AG04450 (cell line): ENCODE measurements at regions not wholly inside any gene's neighbourhood (a gene's known extent, or its start where the extent isn't known, plus 50 kb on each side); places are given as distances from the start of the nearest gene placed in this dataset.

ENCODE experiments used
- CTCF ChIA-PET: fragments of 300-600, 350-600 bp; formaldehyde crosslinking; extraction: SDS; loops from one replicate; lab custom pipeline; 2022; ENCODE audit warnings: antibody characterized with exemption, inconsistent platforms; lab: Charles Lee
- POLR2A ChIA-PET: fragments of 350-600 bp; formaldehyde crosslinking; extraction: SDS; loops from one replicate; lab custom pipeline; 2021; ENCODE audit warnings: antibody characterized with exemption, inconsistent platforms; lab: Yijun Ruan, JAX
- DNase-seq: peaks from one replicate; pipeline ENCODE4 v3.0.0-alpha.2; 2011; ENCODE audit warnings: low read depth, low spot score
- H3K27ac ChIP-seq: one replicate; pipeline ENCODE4 v1.5.1; 2012; ENCODE audit warnings: low read depth, low read length, control low read depth
- H3K27me3 ChIP-seq: one replicate; pipeline ENCODE4 v1.6.0; 2012; ENCODE audit warnings: low read length; ENCODE audit not compliant: control insufficient read depth, insufficient read depth
- H3K4me3 ChIP-seq: 2 replicates; pipeline ENCODE4 v1.5.1; 2011; ENCODE audit warnings: mild to moderate bottlenecking, low read depth, low read length, control low read depth
- H3K9me3 ChIP-seq: 2 replicates; pipeline ENCODE4 v1.5.1; 2012; ENCODE audit warnings: low read length; ENCODE audit not compliant: control insufficient read depth, insufficient read depth
- CTCF ChIP-seq: IDR thresholded peaks from 2 replicates; pipeline ENCODE4 v1.5.1; 2011; ENCODE audit warnings: low read depth, low read length, control low read depth, inconsistent platforms

- DNase-seq = no peak
- CTCF ChIA-PET = no interaction called here
- H3K27ac ChIP-seq = no peak overlapping the region
- no peak overlapping the region for H3K4me3 ChIP-seq
- no peaks in the 10 kb centered on the region for H3K27me3 ChIP-seq
- TF ChIP-seq CTCF = no peak
- no peaks in the 10 kb centered on the region for H3K9me3 ChIP-seq
- POLR2A ChIA-PET = no interaction called here
Observed at GRCh38 chr2:118706371-118706770, 141.1 kb downstream of the EN1 start.

GRCh38 chr2:118705032-118705431 lies 142.4 kb downstream of the EN1 start:
- H3K4me3 ChIP-seq = no peak overlapping the region
- no peak for TF ChIP-seq CTCF
- no peak for DNase-seq
- H3K9me3 ChIP-seq = no peaks in the 10 kb centered on the region
- POLR2A ChIA-PET = no interaction called here
- CTCF ChIA-PET = no interaction called here
- H3K27me3 ChIP-seq = no peaks in the 10 kb centered on the region
- no peak overlapping the region for H3K27ac ChIP-seq

- TF ChIP-seq CTCF = no peak
- H3K27ac ChIP-seq = no peak overlapping the region
- POLR2A ChIA-PET = no interaction called here
- CTCF ChIA-PET = no interaction called here
- H3K4me3 ChIP-seq = no peak overlapping the region
- no peak for DNase-seq
- H3K27me3 ChIP-seq = no peaks in the 10 kb centered on the region
- no peaks in the 10 kb centered on the region for H3K9me3 ChIP-seq
Observed at GRCh38 chr2:118699447-118700175, 147.8 kb downstream of the EN1 start.

GRCh38 chr2:118698564-118698963 lies 148.9 kb downstream of the EN1 start:
- no peak for TF ChIP-seq CTCF
- no peak overlapping the region for H3K27ac ChIP-seq
- CTCF ChIA-PET = no interaction called here
- DNase-seq = no peak
- POLR2A ChIA-PET = interaction anchor here (0.6 kb wide), 1 partner anchor 568 kb away, joined by 4 read pairs; no protein-coding TSS in a partner anchor
- H3K27me3 ChIP-seq = peaks cover 2% of the 10 kb centered on the region
- H3K9me3 ChIP-seq = no peaks in the 10 kb centered on the region
- H3K4me3 ChIP-seq = no peak overlapping the region

GRCh38 chr2:118697781-118698180 lies 149.7 kb downstream of the EN1 start:
- ChIA-PET CTCF (interaction anchor here (0.6 kb wide), 1 partner anchor 28 kb away, joined by 3 read pairs; no protein-coding TSS in a partner anchor), POLR2A (interaction anchor here (0.6 kb wide), 1 partner anchor 567 kb away, joined by 4 read pairs; no protein-coding TSS in a partner anchor)
- no peak overlapping the region for H3K4me3 ChIP-seq
- no peaks in the 10 kb centered on the region for H3K9me3 ChIP-seq
- DNase-seq = no peak
- peaks cover 2% of the 10 kb centered on the region for H3K27me3 ChIP-seq
- TF ChIP-seq CTCF = no peak
- H3K27ac ChIP-seq = no peak overlapping the region
